ENCODE measurements at regions not wholly inside any gene's neighbourhood (a gene's known extent, or its start where the extent isn't known, plus 50 kb on each side); places are given as distances from the start of the nearest gene placed in this dataset.

- H3K27ac ChIP-seq (ENCODE audit: low read depth, low read length) = no peak overlapping the region
- H3K4me3 ChIP-seq (replicated peaks in 1 of 2; ENCODE audit: low read depth in 1 of 2, low read length in 2 of 2) = no peak overlapping the region
- no peak overlapping the region for H2AFZ ChIP-seq (ENCODE audit: low read depth, low read length, poor library complexity, severe bottlenecking)
- no peaks in the 10 kb centered on the region for H4K20me1 ChIP-seq (ENCODE audit: insufficient read depth)
- intact Hi-C loops (cut with micrococcal nuclease) = no loop called here
- H3K9me2 ChIP-seq (ENCODE audit: insufficient read depth) = no peaks in the 10 kb centered on the region
- CTCF ChIA-PET = no interaction called here
- TF ChIP-seq ELF1 (IDR thresholded peaks at IDR 0.05; ENCODE audit: borderline replicate concordance, low read depth) (no peak), SRF (IDR thresholded peaks at IDR 0.05; ENCODE audit: low read depth) (no peak), EZH2 (IDR thresholded peaks at IDR 0.05) (no peak), RAD21 (IDR thresholded peaks at IDR 0.05; ENCODE audit: low read depth) (no peak), ZNF274 (IDR thresholded peaks at IDR 0.05; ENCODE audit: low read depth, low read length) (no peak), TCF7L2 (IDR thresholded peaks at IDR 0.05; ENCODE audit: borderline replicate concordance, extremely low read depth, insufficient read depth, insufficient read length) (no peak), JUND (IDR thresholded peaks at IDR 0.05) (no peak), ATF3 (IDR thresholded peaks at IDR 0.05) (no peak), CEBPB (IDR thresholded peaks at IDR 0.05; ENCODE audit: low read depth) (no peak), EGR1 (IDR thresholded peaks at IDR 0.05; ENCODE audit: low read depth) (no peak), REST (IDR thresholded peaks at IDR 0.05; ENCODE audit: low read depth) (no peak), CBX3 (IDR thresholded peaks at IDR 0.05; ENCODE audit: low read depth) (no peak), POLR2A (IDR thresholded peaks at IDR 0.05; ENCODE audit: borderline replicate concordance, extremely low read depth, insufficient read depth, insufficient read length) (no peak), SIN3A (IDR thresholded peaks at IDR 0.05; ENCODE audit: low read depth) (no peak), EZH2phosphoT487 (IDR thresholded peaks at IDR 0.05; ENCODE audit: borderline replicate concordance) (no peak), YY1 (IDR thresholded peaks at IDR 0.05; ENCODE audit: extremely low read depth, insufficient replicate concordance, low read depth, low read length) (no peak)
- no peak overlapping the region for H3K4me2 ChIP-seq (ENCODE audit: low read length)
- DNase-seq (ENCODE audit: low read depth, low spot score) (no peak), ATAC-seq (no peak)
- H3K9me3 ChIP-seq (ENCODE audit: control insufficient read depth in 1 of 2, insufficient read depth in 1 of 2, low read depth in 1 of 2, low read length in 2 of 2) = no peaks in the 10 kb centered on the region
- no peaks in the 10 kb centered on the region for H3K4me1 ChIP-seq (ENCODE audit: control insufficient read depth in 1 of 2, insufficient read depth in 2 of 2, low read length in 2 of 2)
- H3K9ac ChIP-seq (ENCODE audit: low read length) = no peak overlapping the region
- RAD21 ChIA-PET (ENCODE audit: low non-redundant PET in 1 of 2, low total read pairs in 2 of 2, uncharacterized antibody in 2 of 2, unreplicated experiment in 2 of 2) = no interaction called here
- no TSS peak for BruUV-seq (replicated peaks)
- H3K36me3 ChIP-seq (ENCODE audit: control insufficient read depth in 1 of 2, insufficient read depth in 2 of 2, low read length in 2 of 2) = no peaks in the 10 kb centered on the region
- H3K27me3 ChIP-seq (ENCODE audit: insufficient read depth, low read length) = no peaks in the 10 kb centered on the region
- H3K79me2 ChIP-seq (ENCODE audit: insufficient read depth, low read length) = no peaks in the 10 kb centered on the region
- POLR2A ChIA-PET = no interaction called here
These were observed 89.3 kb downstream of the SH2D1A start for GRCh38 chrX:124435616-124436015.

Data from HCT116 (cell line).